Upper lobe of left lung (tissue), 6 donors: ENCODE measurements at regions not wholly inside any gene's neighbourhood (a gene's known extent, or its start where the extent isn't known, plus 50 kb on each side); places are given as distances from the start of the nearest gene placed in this dataset.

Experiments
- ATAC-seq, 2 donors: fragments of 200-7000 bp; cut with Tn5 transposase; one replicate each; pipeline ENCODE4 v1.9.1; 2022; ENCODE audit warnings: mild to moderate bottlenecking in 2 of 2, moderate library complexity in 2 of 2; ENCODE audit not compliant: low FRiP score in 2 of 2
- DNase-seq, 2 donors: peaks; one replicate each; pipeline ENCODE4 v3.0.0-alpha.2; 2019 to 2020
- H3K27ac ChIP-seq, 4 donors: fragments of 200-600 bp; sonication (generic); one replicate each; pipeline ENCODE4 v1.5.1; 2016 to 2019
- H3K27me3 ChIP-seq, 4 donors: fragments of 200-600 bp; sonication (generic); one replicate each; pipeline ENCODE4 v1.5.1; 2017 to 2019
- H3K36me3 ChIP-seq, 4 donors: fragments of 200-600 bp; sonication (generic); one replicate each; pipeline ENCODE4 v1.5.1; 2016 to 2019
- H3K4me1 ChIP-seq, 4 donors: fragments of 200-600 bp; sonication (generic); one replicate each; pipeline ENCODE4 v1.5.1; 2018 to 2019
- H3K4me3 ChIP-seq, 4 donors: fragments of 200-600 bp; sonication (generic); one replicate each; pipeline ENCODE4 v1.5.1; 2017 to 2019; ENCODE audit warnings: mild to moderate bottlenecking in 2 of 4, moderate library complexity in 1 of 4
- H3K9me3 ChIP-seq, 4 donors: fragments of 200-600 bp; sonication (generic); one replicate each; pipeline ENCODE4 v1.5.1; 2018 to 2019
- EP300 ChIP-seq, 4 donors: sonication (generic); formaldehyde crosslinking; IDR thresholded peaks; one replicate each; pipeline ENCODE4 v1.5.1; 2017; ENCODE audit warnings: antibody characterized with exemption in 4 of 4, control low read depth in 2 of 4
- POLR2A ChIP-seq, 4 donors: fragments of 450-650 bp; IDR thresholded peaks; one replicate each; pipeline ENCODE4 v1.5.1; 2016 to 2017; ENCODE audit warnings: antibody characterized with exemption in 4 of 4, mild to moderate bottlenecking in 2 of 4
- POLR2AphosphoS5 ChIP-seq, 2 donors: sonication (generic); formaldehyde crosslinking; IDR thresholded peaks; one replicate each; pipeline ENCODE4 v1.5.1; 2017; ENCODE audit warnings: antibody characterized with exemption in 2 of 2
- WGBS, 2 donors: methylation state at CpG; one replicate each; pipeline ENCODE4 v1.1.5; 2017 to 2018; 5-methylcytosine and 5-hydroxymethylcytosine counted together
- TF ChIP-seq, protein P1 (sequence below), 6 experiments: fragments of 450-650 bp in 4 of 6; fragments of 200-600 bp in 2 of 6; sonication (generic) in 2 of 6; IDR thresholded peaks; one replicate each; pipeline ENCODE4 v1.5.1; 2016 to 2019; ENCODE audit warnings: antibody characterized with exemption in 6 of 6
- donor health status: DM: no; HTN: no; CAD: no; lungs with moderate emphysema.
- donor health status: DM: no; HTN: yes; CAD: no; lungs with severe emphysema.

DNA sequence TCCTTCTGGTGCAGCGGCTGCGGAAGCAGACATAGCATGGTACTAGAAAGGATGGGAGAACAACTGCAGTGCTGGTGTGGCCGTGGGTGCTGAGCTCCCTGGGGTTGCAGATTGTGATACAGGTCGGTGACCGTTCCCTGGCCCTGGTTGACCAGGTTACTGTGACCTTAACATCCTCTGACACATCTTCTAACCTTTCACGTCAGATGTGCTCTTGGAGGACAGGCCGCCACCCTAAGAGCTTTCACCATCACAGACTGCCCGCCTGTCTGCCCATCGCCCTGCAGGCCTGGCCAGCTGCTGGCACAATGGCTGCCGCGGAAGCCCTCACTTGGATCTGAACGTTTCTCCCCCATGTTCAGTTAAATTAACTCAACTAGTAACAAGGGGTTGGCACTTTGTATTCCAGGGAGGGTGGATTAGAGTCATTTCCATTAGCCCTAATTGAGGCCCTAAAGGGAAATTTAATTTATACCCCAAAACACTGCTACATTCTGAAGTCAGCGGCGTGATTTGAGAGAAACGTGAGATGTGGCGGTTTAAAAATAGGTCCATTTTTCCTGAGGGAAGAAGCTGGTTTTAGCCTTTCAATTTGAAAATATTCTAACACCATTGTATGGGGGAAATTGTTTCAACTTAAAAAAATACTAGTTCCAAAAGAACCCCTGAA, 443.9 kb upstream of the CDH4 start:
- 91 to 92% methylated on average over 16 of the region's 16 CpGs for WGBS, 2 donors
- H3K4me3 ChIP-seq: no peak overlapping the region

DNA sequence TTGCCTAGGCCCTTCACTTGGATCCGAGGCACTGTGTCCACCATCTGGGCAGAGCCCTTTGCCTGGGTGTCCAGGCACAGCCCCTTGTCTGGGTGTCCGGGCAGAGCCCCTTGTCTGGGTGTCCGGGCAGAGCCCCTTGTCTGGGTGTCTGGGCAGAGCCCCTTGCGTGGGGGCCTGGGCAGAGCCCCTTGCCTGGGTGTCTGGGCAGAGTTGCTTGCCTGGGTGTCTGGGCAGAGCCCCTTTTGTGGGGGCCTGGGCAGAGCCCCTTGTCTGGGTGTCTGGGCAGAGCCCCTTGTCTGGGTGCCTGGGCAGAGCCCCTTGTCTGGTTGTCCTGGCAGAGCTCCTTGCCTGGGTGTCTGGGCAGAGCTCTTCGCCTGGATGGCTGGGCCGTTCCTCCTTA, 443.4 kb upstream of the CDH4 start:
- no peak overlapping the region for H3K4me3 ChIP-seq
- WGBS, 2 donors: 73 to 100% methylated on average over 1 to 5 of the region's 6 CpGs
- ATAC-seq: no peak

More for the DNA sequence above, 443.9 kb upstream of the CDH4 start:
- H3K36me3 ChIP-seq: no peaks in the 10 kb centered on the region
- no peak for TF ChIP-seq POLR2A (IDR thresholded peaks at IDR 0.05)
- TF ChIP-seq, protein P1, sequence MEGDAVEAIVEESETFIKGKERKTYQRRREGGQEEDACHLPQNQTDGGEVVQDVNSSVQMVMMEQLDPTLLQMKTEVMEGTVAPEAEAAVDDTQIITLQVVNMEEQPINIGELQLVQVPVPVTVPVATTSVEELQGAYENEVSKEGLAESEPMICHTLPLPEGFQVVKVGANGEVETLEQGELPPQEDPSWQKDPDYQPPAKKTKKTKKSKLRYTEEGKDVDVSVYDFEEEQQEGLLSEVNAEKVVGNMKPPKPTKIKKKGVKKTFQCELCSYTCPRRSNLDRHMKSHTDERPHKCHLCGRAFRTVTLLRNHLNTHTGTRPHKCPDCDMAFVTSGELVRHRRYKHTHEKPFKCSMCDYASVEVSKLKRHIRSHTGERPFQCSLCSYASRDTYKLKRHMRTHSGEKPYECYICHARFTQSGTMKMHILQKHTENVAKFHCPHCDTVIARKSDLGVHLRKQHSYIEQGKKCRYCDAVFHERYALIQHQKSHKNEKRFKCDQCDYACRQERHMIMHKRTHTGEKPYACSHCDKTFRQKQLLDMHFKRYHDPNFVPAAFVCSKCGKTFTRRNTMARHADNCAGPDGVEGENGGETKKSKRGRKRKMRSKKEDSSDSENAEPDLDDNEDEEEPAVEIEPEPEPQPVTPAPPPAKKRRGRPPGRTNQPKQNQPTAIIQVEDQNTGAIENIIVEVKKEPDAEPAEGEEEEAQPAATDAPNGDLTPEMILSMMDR (IDR thresholded peaks at IDR 0.05): no peak
- no peak for TF ChIP-seq EP300 (IDR thresholded peaks at IDR 0.05)
- TF ChIP-seq POLR2AphosphoS5 (IDR thresholded peaks at IDR 0.05): no peak
- no peaks in the 10 kb centered on the region for H3K9me3 ChIP-seq
- H3K27ac ChIP-seq: no peak overlapping the region
- no peak for ATAC-seq
- peak in 1 of 2 donors; percentile 27 for DNase-seq
- H3K4me1 ChIP-seq: no peaks in the 10 kb centered on the region
- no peaks in the 10 kb centered on the region for H3K27me3 ChIP-seq

DNA sequence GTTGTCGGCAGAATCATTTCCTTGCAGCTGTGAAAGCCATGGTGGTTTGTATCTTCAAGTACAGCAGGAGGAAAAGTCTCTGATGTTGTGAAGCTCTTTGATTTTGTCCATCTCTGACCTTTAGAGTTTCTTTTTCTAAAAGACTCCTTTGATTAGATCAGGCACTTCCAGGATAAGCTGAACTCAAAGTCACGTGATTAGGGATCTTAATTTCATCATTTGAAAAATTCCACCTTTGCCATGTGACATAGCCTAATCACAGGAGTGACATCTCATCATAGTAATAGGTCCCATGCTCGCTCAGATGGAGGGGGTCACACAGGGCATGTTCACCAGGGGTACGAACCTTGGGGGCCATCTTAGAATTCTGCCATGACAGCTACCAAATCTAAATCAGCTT, 441.5 kb upstream of the CDH4 start:
- Histone ChIP-seq H3K4me1 (no peaks in the 10 kb centered on the region), H3K36me3 (no peaks in the 10 kb centered on the region), H3K9me3 (no peaks in the 10 kb centered on the region), H3K27me3 (no peaks in the 10 kb centered on the region), H3K4me3 (no peak overlapping the region), H3K27ac (no peak overlapping the region)
- TF ChIP-seq EP300 (IDR thresholded peaks at IDR 0.05) (no peak), POLR2A (IDR thresholded peaks at IDR 0.05) (no peak), POLR2AphosphoS5 (IDR thresholded peaks at IDR 0.05) (no peak)
- TF ChIP-seq, protein P1 (IDR thresholded peaks at IDR 0.05): no peak
- ATAC-seq (no peak), DNase-seq (no peak)
- WGBS, 2 donors: 82% methylated on average over 4 of the region's 4 CpGs

More for the DNA sequence above, 443.4 kb upstream of the CDH4 start:
- Histone ChIP-seq H3K27me3 (no peaks in the 10 kb centered on the region), H3K9me3 (no peaks in the 10 kb centered on the region), H3K4me1 (no peaks in the 10 kb centered on the region), H3K36me3 (no peaks in the 10 kb centered on the region), H3K27ac (no peak overlapping the region)
- peak in 1 of 2 donors; percentile 33 for DNase-seq
- no peak for TF ChIP-seq POLR2A (IDR thresholded peaks at IDR 0.05)
- no peak for TF ChIP-seq EP300 (IDR thresholded peaks at IDR 0.05)
- TF ChIP-seq POLR2AphosphoS5 (IDR thresholded peaks at IDR 0.05): no peak
- TF ChIP-seq, protein P1 (IDR thresholded peaks at IDR 0.05): no peak

DNA sequence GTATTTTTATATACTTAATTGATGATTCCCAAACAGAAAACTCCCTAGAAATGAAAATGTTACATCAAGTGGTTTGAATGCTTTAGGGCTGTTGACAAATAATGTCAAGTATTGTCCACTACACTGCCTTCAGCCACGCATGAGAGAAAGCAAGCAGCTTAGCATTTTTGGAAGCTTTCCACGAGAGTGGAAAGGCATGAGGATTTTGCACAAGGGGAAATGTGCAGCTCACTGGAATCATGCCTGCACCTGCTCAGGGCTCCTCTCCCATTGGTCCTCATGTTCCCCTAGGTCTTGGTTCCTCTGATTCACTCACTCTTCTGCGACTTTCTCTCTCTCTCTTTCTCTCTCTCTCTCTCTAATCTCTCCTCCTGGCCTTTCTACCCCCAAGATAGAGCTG, 439.5 kb upstream of the CDH4 start:
- no peaks in the 10 kb centered on the region for H3K27me3 ChIP-seq
- no peaks in the 10 kb centered on the region for H3K9me3 ChIP-seq
- TF ChIP-seq POLR2A (IDR thresholded peaks at IDR 0.05): no peak
- TF ChIP-seq POLR2AphosphoS5 (IDR thresholded peaks at IDR 0.05): no peak
- TF ChIP-seq, protein P1 (IDR thresholded peaks at IDR 0.05): no peak
- 67 to 80% methylated on average over 3 of the region's 3 CpGs for WGBS, 2 donors
- DNase-seq: no peak
- H3K27ac ChIP-seq: no peak overlapping the region
- no peak overlapping the region for H3K4me3 ChIP-seq
- no peaks in the 10 kb centered on the region for H3K4me1 ChIP-seq
- ATAC-seq: no peak
- H3K36me3 ChIP-seq: no peaks in the 10 kb centered on the region

DNA sequence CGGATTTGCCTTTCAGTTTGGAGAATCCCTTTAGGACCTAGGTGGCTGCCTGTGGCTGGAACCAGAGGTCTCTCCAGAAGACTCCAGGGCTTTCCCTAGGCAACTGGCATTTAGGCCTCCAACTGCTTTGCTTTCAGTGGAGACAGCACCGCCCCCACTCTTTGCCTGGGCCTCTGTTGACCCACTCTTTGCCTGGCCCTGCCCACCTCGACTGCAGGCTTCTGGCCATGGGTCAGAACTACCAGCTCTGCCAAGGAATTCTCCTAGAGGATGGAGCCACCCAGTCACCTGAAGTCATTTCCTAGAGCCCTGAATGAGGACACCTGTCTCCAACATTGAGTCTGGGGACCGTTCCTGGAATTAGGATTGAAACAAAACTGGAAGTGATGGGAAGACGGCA, 439.0 kb upstream of the CDH4 start:
- no peak for TF ChIP-seq POLR2AphosphoS5 (IDR thresholded peaks at IDR 0.05)
- TF ChIP-seq, protein P1 (IDR thresholded peaks at IDR 0.05): no peak
- TF ChIP-seq EP300 (IDR thresholded peaks at IDR 0.05): no peak
- no peak for TF ChIP-seq POLR2A (IDR thresholded peaks at IDR 0.05)
- no peaks in the 10 kb centered on the region for H3K9me3 ChIP-seq
- no peak overlapping the region for H3K27ac ChIP-seq
- no peaks in the 10 kb centered on the region for H3K36me3 ChIP-seq
- no peak overlapping the region for H3K4me3 ChIP-seq
- H3K27me3 ChIP-seq: no peaks in the 10 kb centered on the region
- ATAC-seq: no peak
- H3K4me1 ChIP-seq: no peaks in the 10 kb centered on the region
- DNase-seq: no peak
- 67 to 75% methylated on average over 5 of the region's 5 CpGs for WGBS, 2 donors
